ENCODE measurements at regions not wholly inside any gene's neighbourhood (a gene's known extent, or its start where the extent isn't known, plus 50 kb on each side); places are given as distances from the start of the nearest gene placed in this dataset.

DNA sequence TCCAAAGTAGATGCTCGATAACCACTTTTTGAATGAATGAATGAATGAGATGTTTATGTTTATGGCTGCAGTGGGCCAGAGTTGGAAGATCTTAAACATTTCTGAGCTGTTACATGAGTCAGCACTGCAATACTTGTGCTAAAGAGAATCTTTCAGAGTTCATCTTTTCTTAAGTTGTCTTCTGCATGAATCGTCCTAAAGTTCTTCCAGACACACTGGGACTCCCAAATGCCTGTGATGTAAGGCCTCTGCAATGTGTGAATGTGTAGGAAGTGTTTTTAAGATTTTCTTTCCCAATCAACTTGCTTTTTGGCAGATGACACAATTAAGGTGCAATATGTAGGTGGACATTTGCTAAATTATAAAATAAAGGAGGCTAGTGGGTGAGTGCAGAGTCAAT is 50.3 kb upstream of the TRIM9 start:
- no peak for FAIRE-seq
- TF ChIP-seq ZBTB11 (CRISPR knock-in tag; IDR thresholded peaks at IDR 0.05): no peak
- TF ChIP-seq, protein P1, sequence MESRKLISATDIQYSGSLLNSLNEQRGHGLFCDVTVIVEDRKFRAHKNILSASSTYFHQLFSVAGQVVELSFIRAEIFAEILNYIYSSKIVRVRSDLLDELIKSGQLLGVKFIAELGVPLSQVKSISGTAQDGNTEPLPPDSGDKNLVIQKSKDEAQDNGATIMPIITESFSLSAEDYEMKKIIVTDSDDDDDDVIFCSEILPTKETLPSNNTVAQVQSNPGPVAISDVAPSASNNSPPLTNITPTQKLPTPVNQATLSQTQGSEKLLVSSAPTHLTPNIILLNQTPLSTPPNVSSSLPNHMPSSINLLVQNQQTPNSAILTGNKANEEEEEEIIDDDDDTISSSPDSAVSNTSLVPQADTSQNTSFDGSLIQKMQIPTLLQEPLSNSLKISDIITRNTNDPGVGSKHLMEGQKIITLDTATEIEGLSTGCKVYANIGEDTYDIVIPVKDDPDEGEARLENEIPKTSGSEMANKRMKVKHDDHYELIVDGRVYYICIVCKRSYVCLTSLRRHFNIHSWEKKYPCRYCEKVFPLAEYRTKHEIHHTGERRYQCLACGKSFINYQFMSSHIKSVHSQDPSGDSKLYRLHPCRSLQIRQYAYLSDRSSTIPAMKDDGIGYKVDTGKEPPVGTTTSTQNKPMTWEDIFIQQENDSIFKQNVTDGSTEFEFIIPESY (CRISPR knock-in tag; IDR thresholded peaks at IDR 0.05): no peak
- no peak for TF ChIP-seq SNIP1 (IDR thresholded peaks at IDR 0.05; ENCODE audit: low read depth)
- no peak for TF ChIP-seq POLR2B (IDR thresholded peaks at IDR 0.05; ENCODE audit: low read depth, partially characterized antibody)
- no peak for TF ChIP-seq NR2C2 (CRISPR knock-in tag; IDR thresholded peaks at IDR 0.05)
- TF ChIP-seq NR2C2 (tag; IDR thresholded peaks at IDR 0.05): no peak
- no peak for TF ChIP-seq DACH1 (IDR thresholded peaks at IDR 0.05; ENCODE audit: partially characterized antibody)
- TF ChIP-seq, protein P2, sequence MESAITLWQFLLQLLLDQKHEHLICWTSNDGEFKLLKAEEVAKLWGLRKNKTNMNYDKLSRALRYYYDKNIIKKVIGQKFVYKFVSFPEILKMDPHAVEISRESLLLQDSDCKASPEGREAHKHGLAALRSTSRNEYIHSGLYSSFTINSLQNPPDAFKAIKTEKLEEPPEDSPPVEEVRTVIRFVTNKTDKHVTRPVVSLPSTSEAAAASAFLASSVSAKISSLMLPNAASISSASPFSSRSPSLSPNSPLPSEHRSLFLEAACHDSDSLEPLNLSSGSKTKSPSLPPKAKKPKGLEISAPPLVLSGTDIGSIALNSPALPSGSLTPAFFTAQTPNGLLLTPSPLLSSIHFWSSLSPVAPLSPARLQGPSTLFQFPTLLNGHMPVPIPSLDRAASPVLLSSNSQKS (CRISPR knock-in tag; IDR thresholded peaks at IDR 0.05): no peak
- no peak for TF ChIP-seq ZBTB12 (CRISPR knock-in tag; IDR thresholded peaks at IDR 0.05)
- TF ChIP-seq ERF (CRISPR knock-in tag; IDR thresholded peaks at IDR 0.05): no peak
- TF ChIP-seq EP300 (IDR thresholded peaks at IDR 0.05; ENCODE audit: low read length): no peak
- TF ChIP-seq THRB (CRISPR knock-in tag; conservative IDR thresholded peaks at IDR 0.05): no peak

More for the DNA sequence above, 50.3 kb upstream of the TRIM9 start:
- no peak for ATAC-seq
- H3K9me1 ChIP-seq (ENCODE audit: control insufficient read depth, insufficient read depth, low read length): no peaks in the 10 kb centered on the region
- intact Hi-C loops (cut with micrococcal nuclease) (no loop called here), in situ Hi-C loops (cut with MboI) (no loop called here)
- CTCF ChIA-PET (ENCODE audit: low intra/inter-chr PET ratio): no interaction called here
- no peak overlapping the region for H3K4me3 ChIP-seq
- 0% methylated on average over 2 of the region's 2 CpGs for WGBS (ENCODE audit: insufficient coverage, low coverage, missing lambda C conversion rate)
- no peaks in the 10 kb centered on the region for H3K4me1 ChIP-seq (replicated peaks in 1 of 2; ENCODE audit: control insufficient read depth in 2 of 2, insufficient read depth in 2 of 2, low read length in 2 of 2)
- no peak for DNase-seq (ENCODE audit: extremely low read depth in 1 of 4, low spot score in 3 of 4)
- H3K27ac ChIP-seq (ENCODE audit: extremely low read depth, low read depth, low read length): no peak overlapping the region
- BruUV-seq (replicated peaks): no TSS peak
- H3K36me3 ChIP-seq (ENCODE audit: control insufficient read depth, insufficient read depth, low read length): no peaks in the 10 kb centered on the region
- H2AFZ ChIP-seq (ENCODE audit: low read depth, low read length): no peak overlapping the region
- H3K27me3 ChIP-seq (ENCODE audit: control insufficient read depth in 2 of 2, insufficient read depth in 2 of 2, low read length in 2 of 2): no peaks in the 10 kb centered on the region
- no peaks in the 10 kb centered on the region for H4K20me1 ChIP-seq (replicated peaks; ENCODE audit: control insufficient read depth, insufficient read depth, low read length)
- H3K9ac ChIP-seq (ENCODE audit: insufficient read depth in 1 of 2, low read depth in 2 of 2, low read length in 2 of 2): no peak overlapping the region
- H3K9me3 ChIP-seq (replicated peaks; ENCODE audit: control insufficient read depth, insufficient read depth, low read depth, low read length): no peaks in the 10 kb centered on the region
- POLR2A ChIA-PET: no interaction called here
- H3K79me2 ChIP-seq (ENCODE audit: control insufficient read depth, insufficient read depth, low read length): no peaks in the 10 kb centered on the region
- H3K4me2 ChIP-seq (ENCODE audit: insufficient read depth, low read length): no peak overlapping the region

Measured in K562 (cell line).